RKO (cell line): ENCODE measurements at regions not wholly inside any gene's neighbourhood (a gene's known extent, or its start where the extent isn't known, plus 50 kb on each side); places are given as distances from the start of the nearest gene placed in this dataset.
"Not testable (repeated sequence)": the region's sequence is repeated elsewhere in the genome, so short reads cannot be mapped to it uniquely, and the experiment has no call there.

Experiments used
- DNase-seq: peaks from one replicate; pipeline ENCODE4 v3.0.0-alpha.2; 2016; ENCODE audit warnings: low spot score

GRCh38 chr6:23518294-23518693 lies 607.7 kb upstream of the NRSN1 start:
- no peak for DNase-seq

DNA sequence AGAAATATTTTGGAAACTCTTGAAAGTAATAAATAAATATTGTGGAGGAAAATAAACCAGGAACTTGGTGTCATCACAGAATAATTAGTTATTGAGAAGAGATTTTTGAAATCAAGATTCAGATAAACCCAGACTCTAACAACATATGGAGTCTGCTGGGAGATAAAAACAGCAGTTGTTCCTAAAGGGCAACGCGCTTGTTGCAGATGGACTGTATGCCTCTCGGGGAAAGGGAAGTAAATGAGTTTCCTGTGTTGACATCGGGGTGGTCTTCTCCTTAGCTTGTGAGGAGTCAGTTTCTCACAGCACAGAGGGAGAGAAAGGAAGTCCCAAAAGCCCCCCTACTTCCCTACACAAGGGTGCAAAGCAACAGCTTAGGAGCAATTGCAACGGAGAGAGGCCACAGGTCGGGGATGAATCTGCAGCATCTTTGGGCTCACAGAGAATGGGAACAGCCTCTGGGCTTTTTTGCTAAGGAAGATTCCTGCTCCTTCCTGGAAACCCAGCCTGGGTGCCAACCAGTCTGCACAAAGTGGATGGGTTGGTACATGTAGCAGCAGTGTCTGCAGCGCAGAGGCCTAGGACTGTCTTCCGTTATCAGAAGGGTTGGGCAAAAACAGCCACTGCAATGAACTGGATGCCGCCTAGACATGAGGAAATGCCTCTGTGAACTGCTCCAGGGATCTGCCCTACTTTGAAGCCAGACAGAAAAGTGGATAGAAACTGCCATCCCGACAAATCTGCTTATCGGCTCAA lies 603.0 kb upstream of the NRSN1 start:
- DNase-seq, result no peak

GRCh38 chr6:23523771-23524170 lies 602.2 kb upstream of the NRSN1 start:
- no peak for DNase-seq

GRCh38 chr6:23524548-23524947 lies 601.5 kb upstream of the NRSN1 start:
- DNase-seq, result no peak

DNA sequence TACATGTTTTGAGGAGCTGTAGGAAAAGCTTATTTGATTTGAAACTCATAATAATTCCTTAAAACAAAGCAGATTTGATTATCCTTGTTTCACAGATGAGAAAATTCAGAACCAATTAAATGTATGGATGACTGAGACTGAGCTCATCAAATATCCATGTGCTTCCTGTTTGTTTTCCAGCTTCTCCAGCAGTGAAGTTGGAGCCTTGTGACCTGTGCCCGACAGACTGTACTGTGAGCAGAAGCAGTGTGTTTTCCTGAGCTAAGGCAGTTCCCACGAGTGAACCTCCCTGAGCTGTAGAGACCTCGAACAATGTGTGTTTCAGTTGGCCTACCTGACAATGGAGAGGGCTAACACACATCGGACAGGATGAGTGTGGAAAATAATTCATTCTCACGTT lies 599.5 kb upstream of the NRSN1 start:
- no peak for DNase-seq

DNA sequence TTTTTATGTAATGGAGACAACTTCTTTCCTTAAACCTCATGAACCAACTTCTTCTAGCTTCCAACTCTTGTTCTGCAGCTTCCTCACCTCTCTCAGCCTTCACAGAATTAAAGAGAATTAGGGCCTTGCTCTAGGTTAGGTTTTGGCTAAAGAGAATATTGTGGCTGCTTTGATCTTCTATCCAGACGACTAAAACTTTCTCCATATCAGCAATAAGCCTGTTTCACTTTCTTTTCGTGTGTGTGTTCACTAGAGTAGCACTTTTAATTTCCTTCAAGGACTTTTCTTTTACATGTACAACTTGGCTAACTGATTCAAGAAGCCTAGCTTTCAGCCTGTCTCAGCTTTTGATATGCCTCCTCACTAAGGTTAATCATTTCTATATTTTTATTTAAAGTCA lies 596.1 kb upstream of the NRSN1 start:
- DNase-seq, result no peak

- DNase-seq, result no peak
Observed at GRCh38 chr6:23531666-23532065, 594.3 kb upstream of the NRSN1 start.

GRCh38 chr6:23532227-23532626 lies 593.8 kb upstream of the NRSN1 start:
- DNase-seq, result no peak

DNA sequence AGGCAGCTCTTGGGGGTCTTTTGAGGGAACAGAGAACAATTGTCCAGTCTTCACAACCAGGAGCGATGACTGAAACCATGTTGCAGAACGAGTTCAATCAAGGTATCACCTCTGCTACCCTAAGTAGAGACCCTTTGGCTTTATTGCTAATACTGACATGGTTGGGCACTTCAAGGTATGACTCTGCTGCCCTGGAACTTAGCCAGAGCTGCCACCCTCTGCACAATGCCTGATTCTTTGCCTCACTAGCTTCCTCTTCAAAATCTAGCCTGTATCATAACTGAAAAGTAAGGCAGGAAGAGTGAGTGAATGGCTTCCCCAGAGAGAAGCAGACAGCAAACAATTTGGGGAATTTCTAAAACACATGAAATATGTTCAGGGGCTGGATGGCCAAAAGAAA lies 592.7 kb upstream of the NRSN1 start:
- no peak for DNase-seq

GRCh38 chr6:23533944-23534343 lies 592.1 kb upstream of the NRSN1 start:
- DNase-seq, result no peak

DNA sequence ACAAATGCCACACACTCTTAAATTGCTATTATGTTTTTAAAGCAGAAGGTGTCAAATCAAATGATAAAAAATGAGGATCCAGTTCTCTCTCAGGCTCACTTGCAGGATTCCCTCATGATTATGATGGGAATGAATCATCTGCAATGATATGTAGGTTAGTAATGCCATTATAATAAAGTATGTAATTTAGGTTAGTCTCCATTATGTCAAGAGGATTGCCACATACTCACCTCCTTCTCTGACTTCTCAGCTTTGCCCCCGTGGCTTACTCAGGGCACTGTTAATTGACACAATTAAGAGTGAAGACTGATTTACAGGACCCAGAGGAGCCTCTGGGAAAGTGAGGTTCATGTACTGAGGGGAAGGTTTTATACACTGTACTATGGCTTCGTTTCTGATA lies 591.7 kb upstream of the NRSN1 start:
- DNase-seq, result peak; percentile 7

- no peak for DNase-seq
Observed at GRCh38 chr6:23535101-23535500, 590.9 kb upstream of the NRSN1 start.

GRCh38 chr6:23537828-23538227 lies 588.2 kb upstream of the NRSN1 start:
- DNase-seq, result no peak

DNA sequence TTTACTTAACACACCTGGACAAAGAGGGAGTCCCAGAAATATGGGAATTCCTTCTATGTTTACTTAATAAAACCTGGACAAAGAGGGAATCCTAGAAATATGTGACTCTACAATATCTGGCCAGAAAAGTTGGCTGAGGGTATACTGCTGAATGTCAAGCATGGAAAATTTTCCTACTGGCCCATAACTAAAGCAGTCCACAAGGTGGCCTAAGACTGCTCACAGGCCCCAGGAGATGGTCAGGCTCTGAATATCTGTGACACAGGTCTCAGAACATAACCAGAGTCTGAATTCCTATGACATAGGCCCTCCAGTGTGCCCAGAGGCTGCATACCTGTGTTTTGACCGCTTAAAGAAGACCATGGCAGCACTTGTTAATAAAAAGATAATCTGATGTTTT lies 578.2 kb upstream of the NRSN1 start:
- DNase-seq, result peak; percentile 10

DNA sequence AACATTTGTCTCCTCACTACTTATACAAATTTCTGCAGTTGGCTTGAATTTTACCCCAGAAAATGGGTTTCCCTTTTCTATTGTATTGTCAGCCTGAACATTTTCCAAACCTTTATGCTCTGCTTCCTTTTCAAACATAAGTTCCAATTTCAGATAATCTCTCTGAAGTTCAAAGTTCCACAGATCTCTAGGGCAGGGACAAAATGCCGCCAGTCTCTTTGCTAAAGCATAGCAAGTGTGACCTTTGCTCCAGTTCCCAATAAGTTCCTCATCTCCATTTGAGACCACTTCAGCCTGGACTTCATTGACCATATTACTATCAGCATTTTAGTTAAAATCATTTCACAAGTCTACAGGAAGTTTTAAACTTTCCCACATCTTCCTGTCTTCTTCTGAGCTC lies 571.1 kb upstream of the NRSN1 start:
- not testable (repeated sequence) for DNase-seq

- DNase-seq, result no peak
Observed at GRCh38 chr6:23559587-23560343, 566.2 kb upstream of the NRSN1 start.

- no peak for DNase-seq
Observed at GRCh38 chr6:23561732-23562131, 564.3 kb upstream of the NRSN1 start.

GRCh38 chr6:23562554-23562953 lies 563.5 kb upstream of the NRSN1 start:
- DNase-seq, result no peak

GRCh38 chr6:23563323-23563722 lies 562.7 kb upstream of the NRSN1 start:
- no peak for DNase-seq

DNA sequence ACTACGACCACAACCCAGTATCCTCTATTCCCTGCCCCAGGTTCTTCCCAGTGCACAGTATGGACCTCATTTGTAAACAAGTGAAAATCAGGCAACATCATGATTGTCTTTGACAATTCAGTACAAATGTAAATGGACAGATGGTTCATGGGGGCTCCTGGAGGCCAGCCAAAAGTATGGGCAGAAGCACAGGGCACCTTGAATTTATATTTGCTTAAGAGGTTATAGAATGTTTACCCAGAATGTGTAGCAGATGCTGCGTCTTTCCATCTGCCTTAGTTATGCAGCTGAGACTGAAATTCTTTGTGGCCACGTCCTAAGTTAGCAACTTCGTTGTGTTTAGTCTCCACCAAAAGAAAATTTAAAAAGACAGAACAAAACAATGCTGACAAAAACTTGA lies 559.6 kb upstream of the NRSN1 start:
- no peak for DNase-seq

- no peak for DNase-seq
Observed at GRCh38 chr6:23568292-23568691, 557.7 kb upstream of the NRSN1 start.

DNA sequence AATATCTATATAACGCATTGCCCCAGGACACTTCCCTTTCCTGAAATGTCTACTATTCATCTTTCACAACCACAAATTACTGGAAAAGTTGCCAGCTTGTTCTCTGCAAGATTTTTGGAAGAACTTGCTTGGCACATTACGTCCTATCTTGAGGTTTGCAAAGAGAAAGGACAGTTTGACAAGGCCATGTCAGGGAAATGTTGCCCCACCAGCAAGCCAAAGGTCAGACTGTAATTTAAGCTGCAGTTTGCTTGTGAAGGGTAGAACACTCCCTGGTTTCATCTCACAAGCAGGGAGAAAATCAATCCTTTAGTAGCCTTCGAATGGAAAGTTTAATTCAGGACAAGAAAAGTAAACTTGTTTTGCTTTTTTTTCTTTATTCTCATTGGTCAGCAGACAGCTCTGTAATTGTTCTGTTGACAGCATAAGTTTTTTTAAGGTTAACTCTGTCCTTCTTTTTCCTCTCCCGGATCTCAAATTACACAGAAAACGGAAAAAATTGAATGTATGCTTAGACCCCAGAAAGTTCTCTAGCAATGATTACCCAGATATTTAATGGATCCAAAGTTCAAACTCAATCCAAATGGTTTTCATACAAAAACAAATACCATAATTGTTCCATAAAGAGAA lies 541.8 kb upstream of the NRSN1 start:
- no peak for DNase-seq

GRCh38 chr6:23587582-23587981 lies 538.4 kb upstream of the NRSN1 start:
- DNase-seq, result no peak
